C4-2B (cell line): ENCODE measurements at regions not wholly inside any gene's neighbourhood (a gene's known extent, or its start where the extent isn't known, plus 50 kb on each side); places are given as distances from the start of the nearest gene placed in this dataset.

Source experiments
- H3K27ac ChIP-seq: fragments of 450-650 bp; 2 replicates; pipeline ENCODE4 v1.5.1; 2017
- ZFX ChIP-seq: fragments of 450-650 bp; IDR thresholded peaks from 2 replicates; pipeline ENCODE4 v1.6.1; 2017
- TF ChIP-seq, protein P1 (sequence below): fragments of 450-650 bp; conservative IDR thresholded peaks from 2 replicates; pipeline ENCODE4 v1.5.1; 2017; ENCODE audit warnings: mild to moderate bottlenecking

DNA sequence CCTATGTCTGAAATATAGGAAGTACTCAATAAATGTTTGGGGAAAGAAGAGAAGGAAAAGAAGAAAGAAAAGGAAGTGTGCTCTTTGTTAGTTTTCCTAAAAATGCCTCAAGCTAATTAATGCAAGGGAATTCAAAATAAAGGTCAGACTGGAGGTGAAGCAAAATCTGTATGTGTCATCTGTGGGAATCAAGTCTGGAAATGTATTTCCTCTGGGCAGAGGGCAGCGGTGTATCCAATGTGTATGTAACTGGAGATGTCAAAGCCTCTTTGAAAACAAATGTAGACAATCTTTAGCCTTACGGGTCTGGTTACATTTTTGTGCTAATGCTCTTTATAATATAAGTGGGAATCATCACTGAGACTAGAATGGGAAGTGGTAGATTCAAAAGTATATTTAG, 471.4 kb downstream of the MAN2A1 start:
- TF ChIP-seq, protein P1, sequence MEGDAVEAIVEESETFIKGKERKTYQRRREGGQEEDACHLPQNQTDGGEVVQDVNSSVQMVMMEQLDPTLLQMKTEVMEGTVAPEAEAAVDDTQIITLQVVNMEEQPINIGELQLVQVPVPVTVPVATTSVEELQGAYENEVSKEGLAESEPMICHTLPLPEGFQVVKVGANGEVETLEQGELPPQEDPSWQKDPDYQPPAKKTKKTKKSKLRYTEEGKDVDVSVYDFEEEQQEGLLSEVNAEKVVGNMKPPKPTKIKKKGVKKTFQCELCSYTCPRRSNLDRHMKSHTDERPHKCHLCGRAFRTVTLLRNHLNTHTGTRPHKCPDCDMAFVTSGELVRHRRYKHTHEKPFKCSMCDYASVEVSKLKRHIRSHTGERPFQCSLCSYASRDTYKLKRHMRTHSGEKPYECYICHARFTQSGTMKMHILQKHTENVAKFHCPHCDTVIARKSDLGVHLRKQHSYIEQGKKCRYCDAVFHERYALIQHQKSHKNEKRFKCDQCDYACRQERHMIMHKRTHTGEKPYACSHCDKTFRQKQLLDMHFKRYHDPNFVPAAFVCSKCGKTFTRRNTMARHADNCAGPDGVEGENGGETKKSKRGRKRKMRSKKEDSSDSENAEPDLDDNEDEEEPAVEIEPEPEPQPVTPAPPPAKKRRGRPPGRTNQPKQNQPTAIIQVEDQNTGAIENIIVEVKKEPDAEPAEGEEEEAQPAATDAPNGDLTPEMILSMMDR = no peak
- TF ChIP-seq ZFX = no peak
- H3K27ac ChIP-seq = no peak overlapping the region

DNA sequence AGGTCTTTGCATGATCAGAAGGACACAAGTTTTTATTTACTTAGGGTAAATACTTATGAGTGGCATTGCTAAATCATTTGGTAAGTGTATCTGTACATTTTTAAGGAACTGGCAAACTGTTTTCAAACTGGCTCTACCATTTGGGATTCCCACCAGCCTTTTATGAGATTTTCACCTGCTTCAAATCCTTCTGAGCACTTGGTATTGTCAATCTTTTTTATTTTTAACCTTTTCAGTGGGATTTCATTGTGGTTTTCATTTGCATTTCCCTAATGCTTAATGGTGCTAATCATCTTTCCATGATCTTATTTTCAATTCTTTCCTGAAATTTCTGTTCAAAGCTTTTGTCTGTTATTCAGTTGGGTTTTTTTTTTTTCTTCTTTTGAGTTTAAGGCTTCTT, 475.6 kb downstream of the MAN2A1 start:
- no peak overlapping the region for H3K27ac ChIP-seq
- TF ChIP-seq, protein P1 = no peak
- no peak for TF ChIP-seq ZFX

DNA sequence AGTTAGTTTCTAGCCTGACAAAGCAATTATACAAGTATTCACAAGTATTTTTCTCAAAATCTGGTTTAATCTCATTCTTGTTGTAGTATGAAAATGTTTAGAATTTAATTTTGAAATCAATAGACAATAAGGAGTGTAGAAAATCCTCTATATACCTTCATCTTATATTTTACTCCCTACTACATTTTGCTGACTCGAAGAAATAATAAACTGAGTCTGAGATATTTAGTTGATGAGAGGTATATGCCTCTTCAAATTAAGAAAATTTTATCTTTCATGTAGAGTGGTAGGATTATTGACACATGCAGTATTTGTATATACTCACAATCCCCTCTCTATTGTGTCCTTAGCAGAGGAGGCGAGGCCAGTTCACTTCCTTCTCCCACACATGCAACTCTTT, 477.7 kb downstream of the MAN2A1 start:
- H3K27ac ChIP-seq = no peak overlapping the region
- TF ChIP-seq, protein P1 = no peak
- TF ChIP-seq ZFX = no peak

DNA sequence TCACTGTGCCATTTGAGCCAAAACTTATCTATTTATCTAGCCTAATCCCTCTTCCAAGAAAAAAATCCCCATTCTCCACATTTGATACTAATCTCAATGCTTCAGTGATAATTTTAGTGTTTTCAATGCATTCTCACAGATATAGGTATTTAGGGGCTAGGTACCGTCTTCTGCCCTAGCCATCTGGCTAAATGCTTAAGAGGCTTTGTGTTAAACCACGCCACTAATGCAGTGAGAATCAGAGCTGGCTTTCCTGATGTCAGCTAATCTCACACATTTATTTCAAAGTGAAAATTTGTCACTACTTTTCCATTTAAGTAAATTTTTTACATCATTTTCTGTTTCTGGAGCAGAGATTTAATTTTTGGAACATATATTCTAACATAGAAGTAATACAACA, 479.7 kb downstream of the MAN2A1 start:
- no peak for TF ChIP-seq ZFX
- TF ChIP-seq, protein P1 = no peak

DNA sequence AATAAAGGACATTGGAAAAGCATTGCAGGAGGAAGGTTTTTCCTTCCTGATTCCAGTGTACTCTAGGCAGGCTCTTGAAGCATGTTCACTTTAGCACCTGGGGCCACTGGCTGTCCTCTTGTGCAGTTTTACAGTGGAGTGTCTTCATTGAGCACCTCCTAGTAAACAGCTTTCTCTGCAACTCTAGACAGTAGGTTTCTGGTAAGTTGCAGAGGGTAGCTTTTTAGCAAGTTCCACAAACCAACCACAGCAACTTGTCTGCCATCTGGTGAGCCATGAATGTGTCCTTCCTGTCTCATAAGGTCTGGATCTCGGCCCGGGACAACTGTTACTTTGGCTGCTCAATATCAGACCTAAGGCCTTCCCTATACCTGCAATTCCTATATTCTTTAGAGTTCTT, 488.0 kb downstream of the MAN2A1 start:
- no peak overlapping the region for H3K27ac ChIP-seq
- TF ChIP-seq, protein P1 = no peak
- TF ChIP-seq ZFX = no peak

More for the DNA sequence above, 479.7 kb downstream of the MAN2A1 start:
- no peak overlapping the region for H3K27ac ChIP-seq

DNA sequence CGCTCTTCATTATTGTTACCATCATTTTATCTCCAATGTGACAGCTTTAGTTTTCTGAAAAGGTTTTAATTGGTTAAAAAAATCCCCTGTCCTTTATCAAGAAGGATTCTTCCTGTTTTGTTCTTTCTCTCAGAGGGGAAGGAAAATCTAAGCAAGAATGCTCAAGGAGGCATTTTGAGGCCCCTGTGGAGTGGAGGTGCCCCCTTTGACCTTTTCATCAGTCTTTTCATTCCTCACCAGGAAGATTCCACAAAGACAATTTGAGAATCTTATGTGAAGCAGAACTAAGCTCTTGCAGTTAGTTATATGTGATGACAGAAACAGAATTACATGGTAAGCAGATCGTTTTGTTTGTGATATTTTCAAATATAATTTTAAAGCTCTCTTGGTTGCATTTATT, 489.6 kb downstream of the MAN2A1 start:
- no peak overlapping the region for H3K27ac ChIP-seq
- TF ChIP-seq, protein P1 = no peak
- TF ChIP-seq ZFX = no peak

DNA sequence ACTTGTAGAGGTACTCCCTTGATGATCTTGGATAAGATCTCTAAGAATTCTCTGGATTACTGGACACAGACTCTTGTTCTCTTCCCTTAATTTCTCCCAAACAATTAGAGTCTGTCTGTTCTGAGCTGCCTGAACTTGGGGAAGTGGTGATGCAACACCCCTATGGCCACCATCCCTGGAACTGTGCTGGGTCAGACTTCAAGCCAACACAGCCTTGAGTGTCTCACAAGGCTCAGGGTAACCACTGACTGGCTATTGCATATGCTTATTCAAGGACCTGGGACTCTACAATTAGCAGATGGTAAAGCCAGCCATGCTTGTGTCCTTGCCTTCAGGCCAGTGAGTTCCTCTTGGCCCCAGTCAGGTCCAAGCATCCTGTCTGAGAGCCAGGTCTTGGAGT, 504.5 kb downstream of the MAN2A1 start:
- TF ChIP-seq ZFX = no peak
- TF ChIP-seq, protein P1 = no peak
- no peak overlapping the region for H3K27ac ChIP-seq
